ENCODE measurements at regions not wholly inside any gene's neighbourhood (a gene's known extent, or its start where the extent isn't known, plus 50 kb on each side); places are given as distances from the start of the nearest gene placed in this dataset.

DNA sequence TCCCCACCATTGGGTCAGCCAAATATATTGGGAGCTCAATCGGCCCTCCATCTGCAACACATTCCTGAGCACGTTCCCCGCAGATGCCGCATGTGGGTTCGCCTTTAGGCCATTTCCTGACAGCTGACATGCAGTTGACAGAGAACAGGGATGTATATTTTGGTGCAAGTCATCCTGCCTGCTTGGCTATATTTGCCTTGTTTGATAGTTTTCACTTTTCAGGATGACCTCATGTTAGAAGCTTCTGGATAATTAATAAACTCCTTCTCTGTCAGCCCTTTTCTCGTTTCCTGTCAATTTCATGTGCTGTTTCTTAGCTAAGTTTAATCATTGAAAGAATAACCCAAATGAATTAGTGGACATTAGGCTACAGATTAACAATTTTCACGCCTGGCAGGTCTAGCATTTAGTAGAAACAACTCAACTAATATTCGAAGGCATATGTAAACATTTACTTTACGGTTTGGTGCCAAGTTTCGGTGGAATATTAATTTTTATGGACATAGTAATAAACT is 105.8 kb upstream of the SLC5A12 start:
- TF ChIP-seq SIN3A (IDR thresholded peaks at IDR 0.05; ENCODE audit: low read depth), result no peak
- TF ChIP-seq CTCF (IDR thresholded peaks at IDR 0.05 in 2 of 3, conservative IDR thresholded peaks at IDR 0.05 in 1 of 3; ENCODE audit: borderline replicate concordance in 1 of 3, insufficient read depth in 1 of 3, low read depth in 2 of 3, low read length in 2 of 3), result no peak
- TF ChIP-seq CEBPB (IDR thresholded peaks at IDR 0.05; ENCODE audit: low read depth), result no peak
- TF ChIP-seq TCF7L2 (IDR thresholded peaks at IDR 0.05; ENCODE audit: borderline replicate concordance, extremely low read depth, insufficient read depth, insufficient read length), result no peak
- no peak for TF ChIP-seq YY1 (IDR thresholded peaks at IDR 0.05; ENCODE audit: extremely low read depth, insufficient replicate concordance, low read depth, low read length)
- no peak for TF ChIP-seq POLR2AphosphoS5 (IDR thresholded peaks at IDR 0.05; ENCODE audit: low read depth, low read length)
- TF ChIP-seq CBX3 (IDR thresholded peaks at IDR 0.05; ENCODE audit: low read depth), result no peak

Measured in HCT116 (cell line).